Muscle of leg (tissue), 3 donors: ENCODE measurements at regions not wholly inside any gene's neighbourhood (a gene's known extent, or its start where the extent isn't known, plus 50 kb on each side); places are given as distances from the start of the nearest gene placed in this dataset.

ENCODE experiments used
- DNase-seq: peaks from one replicate; pipeline ENCODE4 v3.0.0; 2013
- H3K27ac ChIP-seq: one replicate; pipeline ENCODE4 v1.5.1; 2013; ENCODE audit warnings: mild to moderate bottlenecking, low read length, control low read depth
- H3K27me3 ChIP-seq: one replicate; pipeline ENCODE4 v1.6.1; 2013; ENCODE audit warnings: low read length; ENCODE audit not compliant: control insufficient read depth, insufficient read depth
- H3K36me3 ChIP-seq: one replicate; pipeline ENCODE4 v1.6.1; 2013; ENCODE audit warnings: low read length; ENCODE audit not compliant: control insufficient read depth, insufficient read depth
- H3K4me1 ChIP-seq: one replicate; pipeline ENCODE4 v1.6.1; 2013; ENCODE audit warnings: low read length; ENCODE audit not compliant: control insufficient read depth, insufficient read depth
- H3K4me3 ChIP-seq: one replicate; pipeline ENCODE4 v1.5.1; 2013; ENCODE audit warnings: low read length, control low read depth
- H3K9me3 ChIP-seq: replicated peaks from 2 replicates; pipeline ENCODE4 v1.6.1; 2013; ENCODE audit warnings: low read depth, low read length; ENCODE audit not compliant: control insufficient read depth
- WGBS: methylation state at CpG from one replicate; pipeline ENCODE4 v1.1.5; 2013; ENCODE audit warnings: missing lambda C conversion rate; ENCODE audit not compliant: insufficient coverage; 5-methylcytosine and 5-hydroxymethylcytosine counted together

GRCh38 chr5:5628866-5629606, 206.6 kb downstream of the ICE1 start:
- Histone ChIP-seq H3K36me3 (no peaks in the 10 kb centered on the region), H3K9me3 (no peaks in the 10 kb centered on the region), H3K4me3 (no peak overlapping the region), H3K27me3 (no peaks in the 10 kb centered on the region), H3K27ac (no peak overlapping the region), H3K4me1 (no peaks in the 10 kb centered on the region)
- 78% methylated on average over 7 of the region's 10 CpGs for WGBS
- no peak for DNase-seq

- H3K9me3 ChIP-seq = peaks cover 7% of the 10 kb centered on the region
- no peak overlapping the region for H3K27ac ChIP-seq
- no peaks in the 10 kb centered on the region for H3K36me3 ChIP-seq
- no CpG with 5 or more reads among the region's 1 CpG for WGBS
- H3K27me3 ChIP-seq = no peaks in the 10 kb centered on the region
- H3K4me1 ChIP-seq = no peaks in the 10 kb centered on the region
- DNase-seq = no peak
- no peak overlapping the region for H3K4me3 ChIP-seq
Observed at GRCh38 chr5:5626412-5626811, 203.9 kb downstream of the ICE1 start.

GRCh38 chr5:5625491-5625890, 203.0 kb downstream of the ICE1 start:
- WGBS = 20% methylated on average over 1 of the region's 3 CpGs
- no peaks in the 10 kb centered on the region for H3K36me3 ChIP-seq
- DNase-seq = no peak

GRCh38 chr5:5623397-5623796, 200.9 kb downstream of the ICE1 start:
- DNase-seq = no peak
- Histone ChIP-seq H3K36me3 (no peaks in the 10 kb centered on the region), H3K4me1 (no peaks in the 10 kb centered on the region), H3K27me3 (no peaks in the 10 kb centered on the region), H3K4me3 (no peak overlapping the region), H3K27ac (no peak overlapping the region), H3K9me3 (peaks cover 9% of the 10 kb centered on the region)
- WGBS = 83% methylated on average over 2 of the region's 2 CpGs

More at GRCh38 chr5:5625491-5625890, 203.0 kb downstream of the ICE1 start:
- Histone ChIP-seq H3K9me3 (peaks cover 9% of the 10 kb centered on the region), H3K4me3 (no peak overlapping the region), H3K27ac (no peak overlapping the region), H3K27me3 (no peaks in the 10 kb centered on the region), H3K4me1 (no peaks in the 10 kb centered on the region)

- no peaks in the 10 kb centered on the region for H3K4me1 ChIP-seq
Observed at GRCh38 chr5:5622806-5623205, 200.3 kb downstream of the ICE1 start.

GRCh38 chr5:5619546-5619945, 197.1 kb downstream of the ICE1 start:
- H3K36me3 ChIP-seq = no peaks in the 10 kb centered on the region
- peaks cover 9% of the 10 kb centered on the region for H3K9me3 ChIP-seq
- no peaks in the 10 kb centered on the region for H3K4me1 ChIP-seq
- 96% methylated on average over 3 of the region's 3 CpGs for WGBS
- no peak overlapping the region for H3K4me3 ChIP-seq
- H3K27me3 ChIP-seq = no peaks in the 10 kb centered on the region
- no peak overlapping the region for H3K27ac ChIP-seq
- DNase-seq = no peak

More at GRCh38 chr5:5622806-5623205, 200.3 kb downstream of the ICE1 start:
- Histone ChIP-seq H3K27me3 (no peaks in the 10 kb centered on the region), H3K9me3 (peaks cover 9% of the 10 kb centered on the region), H3K27ac (no peak overlapping the region), H3K4me3 (no peak overlapping the region), H3K36me3 (no peaks in the 10 kb centered on the region)
- DNase-seq = no peak

- peaks cover 2% of the 10 kb centered on the region for H3K9me3 ChIP-seq
- no peak for DNase-seq
- no peaks in the 10 kb centered on the region for H3K27me3 ChIP-seq
- no peaks in the 10 kb centered on the region for H3K4me1 ChIP-seq
- H3K36me3 ChIP-seq = no peaks in the 10 kb centered on the region
- no peak overlapping the region for H3K27ac ChIP-seq
- H3K4me3 ChIP-seq = no peak overlapping the region
Observed at GRCh38 chr5:5617024-5617423, 194.5 kb downstream of the ICE1 start.

GRCh38 chr5:5616247-5616895, 193.9 kb downstream of the ICE1 start:
- H3K4me3 ChIP-seq = no peak overlapping the region
- WGBS = 19% methylated on average over 5 of the region's 7 CpGs

GRCh38 chr5:5615569-5615968, 193.1 kb downstream of the ICE1 start:
- Histone ChIP-seq H3K4me1 (no peaks in the 10 kb centered on the region), H3K4me3 (no peak overlapping the region), H3K9me3 (no peaks in the 10 kb centered on the region), H3K36me3 (no peaks in the 10 kb centered on the region), H3K27ac (no peak overlapping the region), H3K27me3 (no peaks in the 10 kb centered on the region)
- WGBS = no CpG with 5 or more reads among the region's 1 CpG
- DNase-seq = no peak

More at GRCh38 chr5:5616247-5616895, 193.9 kb downstream of the ICE1 start:
- no peak overlapping the region for H3K27ac ChIP-seq
- no peaks in the 10 kb centered on the region for H3K36me3 ChIP-seq
- H3K9me3 ChIP-seq = peaks cover 2% of the 10 kb centered on the region
- H3K27me3 ChIP-seq = no peaks in the 10 kb centered on the region
- H3K4me1 ChIP-seq = no peaks in the 10 kb centered on the region
- no peak for DNase-seq

- Histone ChIP-seq H3K9me3 (no peaks in the 10 kb centered on the region), H3K4me3 (no peak overlapping the region), H3K36me3 (no peaks in the 10 kb centered on the region), H3K27ac (no peak overlapping the region), H3K4me1 (no peaks in the 10 kb centered on the region), H3K27me3 (no peaks in the 10 kb centered on the region)
- 70% methylated on average over 5 of the region's 6 CpGs for WGBS
- DNase-seq = no peak
Observed at GRCh38 chr5:5613261-5613990, 190.9 kb downstream of the ICE1 start.
